GM12878 (cell line): ENCODE measurements at regions not wholly inside any gene's neighbourhood (a gene's known extent, or its start where the extent isn't known, plus 50 kb on each side); places are given as distances from the start of the nearest gene placed in this dataset.

Source experiments
- CTCF ChIP-seq, 3 experiments: IDR thresholded peaks in 2 of 3; conservative IDR thresholded peaks in 1 of 3; 2 replicates each; pipeline ENCODE4 v1.5.1; 2011; ENCODE audit warnings: low read depth in 3 of 3, low read length in 3 of 3, mild to moderate bottlenecking in 3 of 3, control low read depth in 2 of 3, moderate library complexity in 2 of 3, inconsistent platforms in 1 of 3, mixed read lengths in 1 of 3; ENCODE audit not compliant: control insufficient read depth in 2 of 3, insufficient read depth in 1 of 3; ENCODE audit errors: extremely low read depth in 1 of 3
- EZH2 ChIP-seq: IDR thresholded peaks from 2 replicates; pipeline ENCODE4 v1.6.1; 2012; ENCODE audit warnings: low read depth, mild to moderate bottlenecking, control low read depth, inconsistent platforms, low read length, borderline replicate concordance; ENCODE audit not compliant: control insufficient read depth
- HCFC1 ChIP-seq: fragments of 150-350 bp; IDR thresholded peaks from 2 replicates; pipeline ENCODE4 v1.6.1; 2014; ENCODE audit warnings: low read length
- JUND ChIP-seq: IDR thresholded peaks from 2 replicates; pipeline ENCODE4 v1.6.1; 2012; ENCODE audit warnings: low read depth, mild to moderate bottlenecking, low read length, improper control_type of control experiment, moderate library complexity
- KAT2A ChIP-seq: conservative IDR thresholded peaks from 2 replicates; pipeline ENCODE4 v1.6.1; 2011; ENCODE audit warnings: low read depth, low read length; ENCODE audit not compliant: control insufficient read depth
- SMC3 ChIP-seq: IDR thresholded peaks from 2 replicates; pipeline ENCODE4 v1.6.1; 2011; ENCODE audit warnings: low read length, improper control_type of control experiment, borderline replicate concordance
- TCF12 ChIP-seq: IDR thresholded peaks from 2 replicates; pipeline ENCODE4 v1.6.1; 2011; ENCODE audit warnings: low read depth, mild to moderate bottlenecking, low read length
- USF1 ChIP-seq: IDR thresholded peaks from 2 replicates; pipeline ENCODE4 v1.6.1; 2011; ENCODE audit warnings: borderline replicate concordance, low read depth, mild to moderate bottlenecking, moderate library complexity, mixed read lengths, low read length; ENCODE audit not compliant: insufficient read depth; ENCODE audit errors: extremely low read length
- YY1 ChIP-seq: IDR thresholded peaks from 2 replicates; pipeline ENCODE4 v1.6.1; 2011; ENCODE audit warnings: low read depth, mild to moderate bottlenecking, low read length
- ZNF274 ChIP-seq: IDR thresholded peaks from one replicate; pipeline ENCODE4 v1.8.0; 2011; ENCODE audit not compliant: insufficient read length, insufficient read depth

- TF ChIP-seq CTCF (IDR thresholded peaks at IDR 0.05 in 2 of 3, conservative IDR thresholded peaks at IDR 0.05 in 1 of 3; ENCODE audit: control insufficient read depth in 2 of 3, extremely low read depth in 1 of 3, insufficient read depth in 1 of 3, low read depth in 3 of 3, low read length in 3 of 3) (no peak), JUND (no peak), SMC3 (no peak), YY1 (no peak), KAT2A (no peak), EZH2 (no peak), TCF12 (no peak), USF1 (no peak), ZNF274 (no peak), HCFC1 (no peak)
These were observed 463.0 kb downstream of the AGTPBP1 start for GRCh38 chr9:85278769-85279168.
